ENCODE measurements at regions not wholly inside any gene's neighbourhood (a gene's known extent, or its start where the extent isn't known, plus 50 kb on each side); places are given as distances from the start of the nearest gene placed in this dataset.

DNA sequence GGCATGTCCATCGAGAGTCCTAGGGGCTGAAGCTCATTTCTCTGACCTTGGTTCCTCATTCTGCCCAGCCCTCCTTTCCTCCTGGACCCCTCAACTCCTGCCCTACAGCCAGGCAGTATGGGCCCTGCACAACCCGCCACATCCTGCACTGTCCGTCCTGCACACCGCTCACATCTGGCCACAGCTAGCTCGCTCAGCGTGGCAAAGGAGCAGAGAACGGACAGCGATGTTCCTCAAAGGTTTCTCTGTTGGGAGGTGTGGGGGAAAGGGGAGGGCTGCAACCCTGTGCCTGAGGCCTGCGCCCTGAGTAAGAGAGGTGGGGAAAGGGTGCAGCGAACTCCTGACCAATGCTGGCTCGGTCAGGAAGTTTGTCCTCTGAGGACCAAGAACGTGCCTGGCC lies 90.1 kb downstream of the PXDC1 start:
- Mint-ChIP-seq H3K4me1 (no peaks in the 10 kb centered on the region), H3K36me3 (no peaks in the 10 kb centered on the region), H3K9me3 (no peaks in the 10 kb centered on the region), H3K27ac (no peak overlapping the region), H3K27me3 (ENCODE audit: low read depth in 2 of 2) (peaks cover 6 to 24% of the 10 kb centered on the region in 2 donors), H3K4me3 (no peak overlapping the region)
- 93% methylated on average over 12 of the region's 12 CpGs for WGBS (ENCODE audit: insufficient coverage)
- no peak for DNase-seq
- Histone ChIP-seq H3K27ac (ENCODE audit: low read length) (no peak overlapping the region), H3K9me3 (ENCODE audit: control insufficient read depth, insufficient read depth, low read length) (no peaks in the 10 kb centered on the region), H3K4me3 (ENCODE audit: low read length) (no peak overlapping the region), H3K36me3 (ENCODE audit: control insufficient read depth, insufficient read depth, low read length) (no peaks in the 10 kb centered on the region), H3K4me1 (ENCODE audit: control insufficient read depth, insufficient read depth, low read length) (no peaks in the 10 kb centered on the region), H3K27me3 (ENCODE audit: control insufficient read depth, insufficient read depth, low read length) (no peaks in the 10 kb centered on the region)
- TF ChIP-seq, protein P1, sequence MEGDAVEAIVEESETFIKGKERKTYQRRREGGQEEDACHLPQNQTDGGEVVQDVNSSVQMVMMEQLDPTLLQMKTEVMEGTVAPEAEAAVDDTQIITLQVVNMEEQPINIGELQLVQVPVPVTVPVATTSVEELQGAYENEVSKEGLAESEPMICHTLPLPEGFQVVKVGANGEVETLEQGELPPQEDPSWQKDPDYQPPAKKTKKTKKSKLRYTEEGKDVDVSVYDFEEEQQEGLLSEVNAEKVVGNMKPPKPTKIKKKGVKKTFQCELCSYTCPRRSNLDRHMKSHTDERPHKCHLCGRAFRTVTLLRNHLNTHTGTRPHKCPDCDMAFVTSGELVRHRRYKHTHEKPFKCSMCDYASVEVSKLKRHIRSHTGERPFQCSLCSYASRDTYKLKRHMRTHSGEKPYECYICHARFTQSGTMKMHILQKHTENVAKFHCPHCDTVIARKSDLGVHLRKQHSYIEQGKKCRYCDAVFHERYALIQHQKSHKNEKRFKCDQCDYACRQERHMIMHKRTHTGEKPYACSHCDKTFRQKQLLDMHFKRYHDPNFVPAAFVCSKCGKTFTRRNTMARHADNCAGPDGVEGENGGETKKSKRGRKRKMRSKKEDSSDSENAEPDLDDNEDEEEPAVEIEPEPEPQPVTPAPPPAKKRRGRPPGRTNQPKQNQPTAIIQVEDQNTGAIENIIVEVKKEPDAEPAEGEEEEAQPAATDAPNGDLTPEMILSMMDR (IDR thresholded peaks at IDR 0.05), result no peak
- intact Hi-C loops (cut with micrococcal nuclease), result no loop called here
- no peak for ATAC-seq

DNA sequence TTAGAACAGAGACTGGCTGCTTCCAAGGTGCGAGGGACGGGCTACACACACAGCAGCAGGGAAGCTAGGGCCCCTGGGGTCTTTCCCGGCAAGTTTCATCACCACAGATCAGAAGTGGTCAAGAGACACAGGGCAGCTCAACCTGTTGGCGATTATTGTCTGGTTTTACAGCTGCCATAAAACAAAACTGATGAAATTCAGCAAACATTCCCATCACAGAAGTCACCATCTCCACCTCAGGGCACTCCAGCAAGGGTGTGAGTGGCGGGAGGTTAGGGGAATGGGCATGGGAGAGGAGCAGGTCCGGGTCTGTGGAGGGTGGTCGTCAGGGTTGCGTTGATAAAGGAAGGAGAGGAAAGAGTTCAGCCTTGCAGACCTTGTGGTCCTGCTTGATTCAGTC lies 91.0 kb downstream of the PXDC1 start:
- no peaks in the 10 kb centered on the region for H3K36me3 ChIP-seq (ENCODE audit: control insufficient read depth, insufficient read depth, low read length)
- TF ChIP-seq, protein P1 (IDR thresholded peaks at IDR 0.05), result no peak
- peaks cover 6 to 21% of the 10 kb centered on the region in 2 donors for H3K27me3 Mint-ChIP-seq (ENCODE audit: low read depth in 2 of 2)
- H3K9me3 ChIP-seq (ENCODE audit: control insufficient read depth, insufficient read depth, low read length), result no peaks in the 10 kb centered on the region
- H3K4me3 Mint-ChIP-seq, result no peak overlapping the region
- H3K27me3 ChIP-seq (ENCODE audit: control insufficient read depth, insufficient read depth, low read length), result no peaks in the 10 kb centered on the region
- no peaks in the 10 kb centered on the region for H3K4me1 ChIP-seq (ENCODE audit: control insufficient read depth, insufficient read depth, low read length)
- H3K4me1 Mint-ChIP-seq, result no peaks in the 10 kb centered on the region
- intact Hi-C loops (cut with micrococcal nuclease), result no loop called here
- ATAC-seq (no peak), DNase-seq (no peak)
- H3K27ac Mint-ChIP-seq, result no peak overlapping the region
- no peak overlapping the region for H3K27ac ChIP-seq (ENCODE audit: low read length)
- WGBS (ENCODE audit: insufficient coverage), result 87% methylated on average over 8 of the region's 8 CpGs
- H3K36me3 Mint-ChIP-seq, result no peaks in the 10 kb centered on the region
- no peaks in the 10 kb centered on the region for H3K9me3 Mint-ChIP-seq
- H3K4me3 ChIP-seq (ENCODE audit: low read length), result no peak overlapping the region

DNA sequence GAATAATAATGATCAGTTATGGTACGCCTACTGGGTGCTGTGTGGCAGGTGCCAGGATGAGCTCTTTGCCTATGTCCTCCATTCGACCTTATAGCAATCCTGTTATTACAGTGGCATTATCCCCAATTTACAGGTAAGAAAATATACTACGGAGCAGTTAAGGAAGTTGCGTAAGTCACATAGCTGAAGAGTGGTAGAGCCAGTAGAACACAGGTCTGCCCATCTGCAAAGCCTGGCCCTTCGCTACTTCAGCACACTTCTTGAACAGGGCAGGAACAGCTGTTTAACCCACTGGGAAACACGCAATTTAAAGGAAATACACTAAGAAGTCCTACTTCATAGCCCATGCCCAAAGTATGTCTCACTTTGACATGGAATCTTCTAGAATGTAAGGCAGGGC lies 91.8 kb downstream of the PXDC1 start:
- H3K4me1 Mint-ChIP-seq, result no peaks in the 10 kb centered on the region
- no peak for DNase-seq
- no peak overlapping the region for H3K4me3 Mint-ChIP-seq
- H3K4me1 ChIP-seq (ENCODE audit: control insufficient read depth, insufficient read depth, low read length), result no peaks in the 10 kb centered on the region
- 91% methylated on average over 6 of the region's 6 CpGs for WGBS (ENCODE audit: insufficient coverage)
- H3K36me3 Mint-ChIP-seq, result no peaks in the 10 kb centered on the region
- no peak for ATAC-seq
- H3K4me3 ChIP-seq (ENCODE audit: low read length), result no peak overlapping the region
- H3K27ac Mint-ChIP-seq, result no peak overlapping the region
- peaks cover 9 to 28% of the 10 kb centered on the region in 2 donors for H3K27me3 Mint-ChIP-seq (ENCODE audit: low read depth in 2 of 2)
- TF ChIP-seq, protein P1 (IDR thresholded peaks at IDR 0.05), result no peak
- no peaks in the 10 kb centered on the region for H3K9me3 ChIP-seq (ENCODE audit: control insufficient read depth, insufficient read depth, low read length)
- H3K36me3 ChIP-seq (ENCODE audit: control insufficient read depth, insufficient read depth, low read length), result no peaks in the 10 kb centered on the region
- no peaks in the 10 kb centered on the region for H3K9me3 Mint-ChIP-seq
- intact Hi-C loops (cut with micrococcal nuclease), result no loop called here
- no peaks in the 10 kb centered on the region for H3K27me3 ChIP-seq (ENCODE audit: control insufficient read depth, insufficient read depth, low read length)
- no peak overlapping the region for H3K27ac ChIP-seq (ENCODE audit: low read length)

DNA sequence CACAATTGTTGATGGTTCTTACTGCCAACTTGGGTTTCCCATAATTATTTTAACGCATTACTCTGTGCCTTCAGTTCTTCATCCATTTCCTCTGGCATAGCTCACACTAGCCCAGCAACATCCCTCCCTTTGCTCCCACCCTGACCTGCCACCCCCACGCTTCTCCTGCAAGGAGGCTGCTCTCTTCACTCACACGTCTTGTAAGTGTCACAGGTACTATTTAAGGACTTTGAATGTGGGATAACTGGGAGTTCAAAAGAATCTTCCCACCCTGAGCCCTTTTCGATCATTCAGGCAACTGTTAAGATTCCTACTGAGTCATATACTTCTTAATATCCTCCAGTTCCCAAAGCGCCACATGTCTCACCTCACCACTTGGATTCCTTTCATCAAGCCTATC lies 95.4 kb downstream of the PXDC1 start:
- peaks cover 12 to 35% of the 10 kb centered on the region in 2 donors for H3K27me3 Mint-ChIP-seq (ENCODE audit: low read depth in 2 of 2)
- 95% methylated on average over 3 of the region's 5 CpGs for WGBS (ENCODE audit: insufficient coverage)
- Histone ChIP-seq H3K4me3 (ENCODE audit: low read length) (no peak overlapping the region), H3K27me3 (ENCODE audit: control insufficient read depth, insufficient read depth, low read length) (no peaks in the 10 kb centered on the region), H3K4me1 (ENCODE audit: control insufficient read depth, insufficient read depth, low read length) (no peaks in the 10 kb centered on the region), H3K9me3 (ENCODE audit: control insufficient read depth, insufficient read depth, low read length) (no peaks in the 10 kb centered on the region), H3K36me3 (ENCODE audit: control insufficient read depth, insufficient read depth, low read length) (no peaks in the 10 kb centered on the region), H3K27ac (ENCODE audit: low read length) (no peak overlapping the region)
- no peak overlapping the region for H3K27ac Mint-ChIP-seq
- TF ChIP-seq, protein P1 (IDR thresholded peaks at IDR 0.05), result no peak
- no peaks in the 10 kb centered on the region for H3K36me3 Mint-ChIP-seq
- no peak for ATAC-seq
- no peak overlapping the region for H3K4me3 Mint-ChIP-seq
- no peaks in the 10 kb centered on the region for H3K4me1 Mint-ChIP-seq
- H3K9me3 Mint-ChIP-seq, result no peaks in the 10 kb centered on the region
- DNase-seq, result no peak
- intact Hi-C loops (cut with micrococcal nuclease), result no loop called here

All from natural killer cell (primary cell).